Endothelial cell of umbilical vein (primary cell): ENCODE measurements at regions not wholly inside any gene's neighbourhood (a gene's known extent, or its start where the extent isn't known, plus 50 kb on each side); places are given as distances from the start of the nearest gene placed in this dataset.

ENCODE experiments used
- CTCF ChIP-seq, 2 donors: IDR thresholded peaks; 1 replicate in 1 of 2; 2 replicates in 1 of 2; pipeline ENCODE4 v1.5.1; 2011; ENCODE audit warnings: low read length in 2 of 2, mild to moderate bottlenecking in 2 of 2, moderate library complexity in 2 of 2, control low read depth in 1 of 2, inconsistent platforms in 1 of 2, low read depth in 1 of 2; ENCODE audit not compliant: insufficient read depth in 1 of 2; ENCODE audit errors: extremely low read depth in 1 of 2
- MAX ChIP-seq: IDR thresholded peaks from 2 replicates; pipeline ENCODE4 v1.6.1; 2011; ENCODE audit not compliant: insufficient read depth, insufficient read length
- POLR2A ChIP-seq: IDR thresholded peaks from 2 replicates; pipeline ENCODE4 v1.6.1; 2012; ENCODE audit warnings: low read depth, mild to moderate bottlenecking, control low read depth, low read length
- POLR2AphosphoS5 ChIP-seq: IDR thresholded peaks from 2 replicates; pipeline ENCODE4 v1.6.1; 2012; ENCODE audit warnings: low read depth, mild to moderate bottlenecking, control low read depth, low read length, moderate library complexity; ENCODE audit not compliant: insufficient read depth

GRCh38 chr1:168842916-168843315 is 113.9 kb upstream of the DPT start:
- TF ChIP-seq CTCF (IDR thresholded peaks at IDR 0.05; ENCODE audit: extremely low read depth in 1 of 2, insufficient read depth in 1 of 2, low read depth in 1 of 2, low read length in 2 of 2) (no peak), POLR2AphosphoS5 (no peak), MAX (no peak), POLR2A (no peak)
